CD4-positive, alpha-beta T cell treated with Interleukin-4 for 1 hour (primary cell): ENCODE measurements at regions not wholly inside any gene's neighbourhood (a gene's known extent, or its start where the extent isn't known, plus 50 kb on each side); places are given as distances from the start of the nearest gene placed in this dataset.
A peak's percentile ranks its signal among the peaks of the same experiment; 100 is the strongest.
"Not testable (repeated sequence)": the region's sequence is repeated elsewhere in the genome, so short reads cannot be mapped to it uniquely, and the experiment has no call there.

Experiments used
- DNase-seq, 2 donors: peaks; one replicate each; pipeline ENCODE4 v3.0.0-alpha.2; 2020 to 2022

- no peak for DNase-seq
Observed at GRCh38 chr16:52033992-52034391, 513.0 kb downstream of the TOX3 start.

DNA sequence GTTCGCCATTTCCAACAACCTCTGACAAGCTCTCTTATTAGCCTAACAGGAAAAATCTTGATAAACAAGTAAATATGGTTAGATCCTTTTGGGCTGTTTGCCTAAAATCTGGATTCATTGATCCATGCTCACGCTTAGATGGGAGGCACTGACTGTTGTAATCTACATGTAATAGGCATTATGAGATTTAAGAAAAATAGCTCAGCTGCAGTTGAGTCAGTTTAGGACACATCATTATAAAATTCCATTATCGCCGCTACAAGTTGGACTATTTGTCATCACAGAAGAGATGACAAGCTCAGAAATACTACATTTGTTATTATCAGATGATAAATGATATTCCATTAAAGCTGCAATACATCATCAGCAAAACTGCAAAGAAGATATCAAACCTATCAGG, 524.0 kb downstream of the TOX3 start:
- no peak for DNase-seq

GRCh38 chr16:52022177-52022576, 524.8 kb downstream of the TOX3 start:
- DNase-seq: no peak

DNA sequence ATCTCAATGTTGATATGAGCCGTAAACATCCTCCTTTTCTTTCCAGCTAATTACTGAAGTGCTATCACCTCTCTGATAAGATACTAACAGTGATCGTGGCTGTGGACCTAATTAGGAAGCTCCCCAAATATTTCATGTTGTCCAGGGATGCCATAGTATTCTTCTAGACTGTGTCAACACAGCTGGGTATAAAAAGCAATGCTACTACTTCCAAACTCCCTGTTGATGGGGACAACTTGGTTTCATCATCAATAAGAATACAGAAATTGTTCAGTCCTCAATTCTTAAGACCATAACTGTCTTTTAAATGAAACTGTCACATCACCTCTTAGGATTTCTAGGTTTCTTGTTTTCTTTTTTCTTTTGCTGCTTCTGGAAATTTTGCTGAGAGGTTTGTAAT, 530.6 kb downstream of the TOX3 start:
- DNase-seq: no peak

- no peak for DNase-seq
Observed at GRCh38 chr16:52005551-52005950, 541.4 kb downstream of the TOX3 start.

- no peak for DNase-seq
Observed at GRCh38 chr16:52004343-52004742, 542.6 kb downstream of the TOX3 start.

DNA sequence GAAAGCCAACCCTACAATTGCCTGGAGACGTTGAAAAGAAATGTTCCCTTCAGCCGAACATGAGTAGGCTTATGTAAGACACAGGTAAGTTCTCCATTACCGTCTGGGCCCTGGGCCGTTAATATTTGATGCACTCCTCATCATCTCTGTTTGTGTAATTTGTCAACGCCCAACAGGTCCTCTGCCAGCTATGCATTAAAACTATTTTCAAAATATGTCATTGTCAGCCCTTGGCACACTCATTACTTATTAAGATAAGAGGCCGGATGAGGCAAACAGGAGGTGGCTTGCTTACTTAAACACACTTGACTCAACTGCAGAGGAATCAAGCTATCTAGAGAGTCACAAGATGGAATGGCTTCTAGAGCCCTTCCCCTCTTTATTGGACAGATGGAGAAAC, 544.9 kb downstream of the TOX3 start:
- no peak for DNase-seq

DNA sequence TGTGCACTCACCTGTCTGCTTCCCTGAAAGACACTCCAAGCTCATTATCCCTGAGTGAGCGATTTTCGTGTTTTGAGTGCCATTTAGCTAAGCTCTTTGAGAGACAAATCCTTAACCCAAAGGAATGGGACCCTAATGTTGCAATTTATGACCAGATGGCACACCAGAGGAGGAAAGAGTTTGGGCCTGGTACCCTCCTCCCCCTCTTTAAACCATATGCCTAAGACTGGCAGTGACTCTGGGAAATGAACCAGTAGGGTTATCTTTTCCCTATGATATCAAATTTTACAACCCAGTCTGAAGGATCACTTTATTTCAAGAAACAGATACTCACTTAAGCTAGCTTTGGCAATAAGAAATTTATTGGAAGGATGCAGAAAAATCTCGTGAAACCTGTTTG, 550.4 kb downstream of the TOX3 start:
- no peak for DNase-seq

- DNase-seq: no peak
Observed at GRCh38 chr16:51994597-51994996, 552.3 kb downstream of the TOX3 start.

GRCh38 chr16:51989637-51990230, 557.2 kb downstream of the TOX3 start:
- DNase-seq: no peak

GRCh38 chr16:51988977-51989376, 558.0 kb downstream of the TOX3 start:
- DNase-seq: no peak

DNA sequence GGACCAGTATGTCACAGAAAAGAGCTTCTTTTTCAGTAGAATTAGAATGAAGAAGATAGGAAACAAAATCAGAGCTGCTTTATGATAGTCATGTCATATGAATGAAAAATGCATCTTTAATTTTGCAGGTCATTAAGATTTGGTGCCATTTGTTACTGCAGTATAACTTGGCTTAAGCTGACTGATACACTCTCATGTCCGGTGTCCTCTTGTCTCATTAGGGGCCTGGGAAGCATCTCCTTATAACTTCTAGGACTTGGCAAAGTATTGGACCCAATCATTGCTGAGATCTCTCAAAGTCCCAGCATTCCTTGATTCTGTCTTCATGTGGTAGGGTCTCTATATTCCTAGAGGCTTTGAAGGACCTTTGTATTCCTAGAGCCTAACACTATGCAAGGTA, 559.4 kb downstream of the TOX3 start:
- DNase-seq: no peak

GRCh38 chr16:51986717-51987116, 560.2 kb downstream of the TOX3 start:
- DNase-seq: no peak

GRCh38 chr16:51986301-51986700, 560.6 kb downstream of the TOX3 start:
- DNase-seq: no peak

GRCh38 chr16:51985126-51985525, 561.8 kb downstream of the TOX3 start:
- no peak for DNase-seq

- DNase-seq: no peak
Observed at GRCh38 chr16:51984395-51984794, 562.5 kb downstream of the TOX3 start.

GRCh38 chr16:51982715-51983680, 563.9 kb downstream of the TOX3 start:
- DNase-seq: peak in 1 of 2 donors; percentile 14

DNA sequence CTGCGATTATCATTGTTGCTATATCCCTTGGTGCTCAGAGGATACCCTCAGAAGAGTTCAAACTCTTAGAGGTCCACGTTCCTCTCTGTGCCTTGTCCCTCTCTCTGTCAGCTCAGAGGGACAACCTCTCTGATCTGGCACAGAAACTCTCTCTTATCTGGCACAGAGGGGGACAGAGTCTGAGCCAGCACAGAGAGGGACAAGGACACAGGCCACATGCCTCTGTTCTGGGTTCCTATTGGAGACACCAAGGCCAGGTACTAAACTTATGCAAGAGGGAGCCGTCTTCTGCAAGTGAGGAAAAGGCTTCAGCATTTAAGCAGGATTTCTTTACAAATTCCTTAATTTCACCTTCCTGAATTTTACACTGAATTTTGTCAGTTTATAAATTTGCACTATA, 565.2 kb downstream of the TOX3 start:
- DNase-seq: no peak

GRCh38 chr16:51977506-51977905, 569.4 kb downstream of the TOX3 start:
- DNase-seq: not testable (repeated sequence)

DNA sequence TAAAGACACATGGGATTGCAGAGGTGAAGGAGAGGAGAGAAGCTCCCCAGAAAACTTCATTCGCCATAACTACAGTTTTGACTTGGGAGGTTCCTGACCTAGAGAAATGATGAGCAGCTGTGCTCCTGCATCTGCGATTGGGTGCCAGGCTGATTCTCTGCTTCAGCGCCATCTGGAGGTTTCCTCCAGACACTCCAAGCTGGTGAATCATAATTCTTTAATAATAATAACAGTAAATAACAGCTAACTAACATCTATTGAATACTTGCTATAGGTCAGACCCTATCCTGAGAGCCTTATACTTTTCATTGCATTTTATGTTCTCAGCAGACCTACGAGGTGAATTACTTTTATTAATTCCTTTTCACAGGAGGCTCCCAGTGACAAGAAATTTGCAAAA, 575.8 kb downstream of the TOX3 start:
- DNase-seq: no peak

- DNase-seq: no peak
Observed at GRCh38 chr16:51968749-51969148, 578.2 kb downstream of the TOX3 start.

DNA sequence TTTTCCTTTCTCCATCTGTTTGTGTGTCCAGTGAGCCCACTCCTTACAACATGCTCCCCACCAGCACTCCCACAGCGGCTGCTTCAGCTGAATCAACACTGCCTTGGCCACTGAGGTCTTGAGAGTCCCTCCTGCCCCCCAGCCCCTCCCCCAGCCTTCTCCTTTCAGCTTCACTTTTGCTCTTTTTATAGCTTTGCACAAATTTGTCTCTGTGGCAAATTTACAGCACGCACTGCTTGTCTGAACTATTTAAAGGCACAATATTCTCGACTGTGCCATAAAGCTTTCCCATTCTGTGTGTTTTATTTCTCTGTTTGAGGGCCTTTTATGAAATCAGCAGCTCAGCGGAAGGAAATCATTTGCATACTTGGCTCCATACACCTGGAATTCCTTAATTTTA, 579.3 kb downstream of the TOX3 start:
- no peak for DNase-seq

- DNase-seq: no peak
Observed at GRCh38 chr16:51960931-51961330, 586.0 kb downstream of the TOX3 start.

DNA sequence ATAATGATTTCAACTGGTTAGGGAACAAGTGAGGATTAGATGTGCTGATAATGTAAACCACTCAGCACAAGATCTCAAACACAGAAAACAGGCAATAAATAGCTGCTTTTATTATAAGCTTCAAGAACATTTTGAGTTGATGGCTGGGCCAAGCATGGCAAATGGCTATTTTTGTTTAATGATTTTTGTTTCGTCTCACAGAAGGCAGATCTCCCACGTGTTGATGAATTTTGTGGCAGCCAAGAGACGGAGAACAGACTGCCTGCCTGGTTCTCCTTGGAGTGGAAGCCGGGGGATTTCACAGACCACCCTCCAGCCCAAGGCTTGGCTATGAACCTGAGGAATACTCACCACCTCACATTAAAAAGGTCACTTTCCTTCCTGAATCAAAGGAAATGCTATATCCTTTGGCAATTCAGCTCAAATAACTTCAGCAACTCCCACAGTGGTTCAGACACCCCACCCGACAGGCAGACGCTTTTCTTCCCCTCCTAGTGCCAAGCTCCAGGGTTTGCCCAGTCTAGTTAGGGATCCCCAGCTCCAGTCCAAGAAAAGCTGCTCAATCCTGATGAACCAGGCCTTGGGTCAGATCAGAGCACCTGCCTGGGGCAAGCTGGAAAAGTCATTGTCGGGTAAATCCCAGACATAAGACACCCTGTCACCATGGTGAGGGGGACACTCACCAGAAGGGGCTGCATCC, 593.5 kb downstream of the TOX3 start:
- no peak for DNase-seq
